ENCODE measurements at regions not wholly inside any gene's neighbourhood (a gene's known extent, or its start where the extent isn't known, plus 50 kb on each side); places are given as distances from the start of the nearest gene placed in this dataset.

DNA sequence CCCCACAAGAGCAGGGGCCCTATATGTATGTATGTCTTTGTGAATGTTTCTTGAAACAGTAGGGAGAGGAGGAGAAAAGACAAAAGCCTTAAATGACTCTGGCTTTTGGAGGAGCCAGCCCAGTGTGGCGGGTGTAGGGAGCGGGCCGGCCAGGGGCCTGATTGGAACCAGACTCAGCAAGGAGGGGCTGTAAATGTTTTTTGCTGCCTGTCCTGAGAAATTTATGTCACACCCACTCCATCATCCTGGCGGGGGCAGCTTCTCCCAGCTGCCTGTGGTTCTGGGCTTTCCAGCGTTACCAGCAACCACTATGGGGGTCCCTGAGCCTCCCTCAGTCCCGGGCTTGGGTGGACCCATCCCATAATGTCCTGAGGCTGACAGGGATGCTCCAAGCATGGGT lies 130.8 kb downstream of the PJA1 start:
- no peak overlapping the region for H3K4me3 ChIP-seq (ENCODE audit: low read depth, low read length)
- no peaks in the 10 kb centered on the region for H3K27me3 ChIP-seq (ENCODE audit: control insufficient read depth, insufficient read depth, low read length)
- TF ChIP-seq, protein P1, sequence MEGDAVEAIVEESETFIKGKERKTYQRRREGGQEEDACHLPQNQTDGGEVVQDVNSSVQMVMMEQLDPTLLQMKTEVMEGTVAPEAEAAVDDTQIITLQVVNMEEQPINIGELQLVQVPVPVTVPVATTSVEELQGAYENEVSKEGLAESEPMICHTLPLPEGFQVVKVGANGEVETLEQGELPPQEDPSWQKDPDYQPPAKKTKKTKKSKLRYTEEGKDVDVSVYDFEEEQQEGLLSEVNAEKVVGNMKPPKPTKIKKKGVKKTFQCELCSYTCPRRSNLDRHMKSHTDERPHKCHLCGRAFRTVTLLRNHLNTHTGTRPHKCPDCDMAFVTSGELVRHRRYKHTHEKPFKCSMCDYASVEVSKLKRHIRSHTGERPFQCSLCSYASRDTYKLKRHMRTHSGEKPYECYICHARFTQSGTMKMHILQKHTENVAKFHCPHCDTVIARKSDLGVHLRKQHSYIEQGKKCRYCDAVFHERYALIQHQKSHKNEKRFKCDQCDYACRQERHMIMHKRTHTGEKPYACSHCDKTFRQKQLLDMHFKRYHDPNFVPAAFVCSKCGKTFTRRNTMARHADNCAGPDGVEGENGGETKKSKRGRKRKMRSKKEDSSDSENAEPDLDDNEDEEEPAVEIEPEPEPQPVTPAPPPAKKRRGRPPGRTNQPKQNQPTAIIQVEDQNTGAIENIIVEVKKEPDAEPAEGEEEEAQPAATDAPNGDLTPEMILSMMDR (IDR thresholded peaks at IDR 0.05; ENCODE audit: insufficient read depth, low read length, poor library complexity, severe bottlenecking), result no peak
- no peak for DNase-seq (ENCODE audit: low read depth)
- H3K36me3 ChIP-seq (ENCODE audit: control insufficient read depth, insufficient read depth, low read length), result no peaks in the 10 kb centered on the region

DNA sequence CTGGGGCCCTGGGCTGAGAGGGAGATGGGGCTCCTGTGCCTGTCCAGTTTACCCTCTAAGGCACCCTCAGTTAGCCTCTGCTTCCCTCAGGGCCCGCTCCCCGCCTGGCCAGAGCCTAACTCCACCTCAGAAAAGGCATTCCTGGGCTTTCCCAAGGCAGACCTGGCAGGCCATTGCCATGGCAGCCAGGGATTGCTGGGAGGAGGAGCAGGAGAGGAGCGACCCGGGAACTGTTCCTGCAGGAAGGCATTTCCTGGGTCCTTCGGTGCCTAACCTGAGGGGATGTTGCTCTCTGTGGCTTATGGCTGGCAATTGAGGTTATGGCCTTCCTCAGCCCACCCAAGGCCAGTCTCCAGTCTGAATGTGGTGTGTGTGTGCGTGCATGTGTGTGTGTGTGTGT lies 131.3 kb downstream of the PJA1 start:
- TF ChIP-seq, protein P1 (IDR thresholded peaks at IDR 0.05; ENCODE audit: insufficient read depth, low read length, poor library complexity, severe bottlenecking), result no peak
- Histone ChIP-seq H3K4me3 (ENCODE audit: low read depth, low read length) (no peak overlapping the region), H3K36me3 (ENCODE audit: control insufficient read depth, insufficient read depth, low read length) (no peaks in the 10 kb centered on the region), H3K27me3 (ENCODE audit: control insufficient read depth, insufficient read depth, low read length) (no peaks in the 10 kb centered on the region)
- no peak for DNase-seq (ENCODE audit: low read depth)

DNA sequence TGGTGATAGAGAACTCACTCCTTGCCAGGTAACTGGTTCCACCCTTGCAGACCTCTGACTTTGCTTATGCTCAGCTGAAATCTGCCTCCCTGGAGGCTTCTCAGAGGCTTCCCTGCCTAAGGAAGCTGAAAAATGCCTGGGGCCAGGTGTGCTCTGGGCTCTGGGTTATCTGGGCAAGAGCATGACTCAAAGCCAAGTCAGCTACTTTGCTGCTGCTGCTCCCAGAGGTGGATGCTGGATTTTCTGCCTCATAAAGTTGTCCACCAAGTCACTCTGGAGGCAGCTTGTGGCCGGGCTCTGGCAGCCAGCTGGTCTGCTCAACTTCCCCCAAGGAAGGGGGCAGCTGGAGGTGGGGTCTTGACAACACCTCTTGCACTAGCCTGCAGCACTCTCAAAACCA lies 132.7 kb downstream of the PJA1 start:
- Histone ChIP-seq H3K27me3 (ENCODE audit: control insufficient read depth, insufficient read depth, low read length) (no peaks in the 10 kb centered on the region), H3K4me3 (ENCODE audit: low read depth, low read length) (no peak overlapping the region), H3K36me3 (ENCODE audit: control insufficient read depth, insufficient read depth, low read length) (no peaks in the 10 kb centered on the region)
- TF ChIP-seq, protein P1 (IDR thresholded peaks at IDR 0.05; ENCODE audit: insufficient read depth, low read length, poor library complexity, severe bottlenecking), result peak; percentile 14
- peak; percentile 59 for DNase-seq (ENCODE audit: low read depth)

- H3K4me3 ChIP-seq (ENCODE audit: low read depth, low read length), result no peak overlapping the region
- no peaks in the 10 kb centered on the region for H3K27me3 ChIP-seq (ENCODE audit: control insufficient read depth, insufficient read depth, low read length)
- TF ChIP-seq, protein P1 (IDR thresholded peaks at IDR 0.05; ENCODE audit: insufficient read depth, low read length, poor library complexity, severe bottlenecking), result no peak
- no peak for DNase-seq (ENCODE audit: low read depth)
- no peaks in the 10 kb centered on the region for H3K36me3 ChIP-seq (ENCODE audit: control insufficient read depth, insufficient read depth, low read length)
These were observed 133.3 kb downstream of the PJA1 start for GRCh38 chrX:69031971-69032391.

GRCh38 chrX:69031181-69031580 lies 134.1 kb downstream of the PJA1 start:
- TF ChIP-seq, protein P1 (IDR thresholded peaks at IDR 0.05; ENCODE audit: insufficient read depth, low read length, poor library complexity, severe bottlenecking), result peak; percentile 29
- Histone ChIP-seq H3K36me3 (ENCODE audit: control insufficient read depth, insufficient read depth, low read length) (no peaks in the 10 kb centered on the region), H3K27me3 (ENCODE audit: control insufficient read depth, insufficient read depth, low read length) (no peaks in the 10 kb centered on the region), H3K4me3 (ENCODE audit: low read depth, low read length) (no peak overlapping the region)
- no peak for DNase-seq (ENCODE audit: low read depth)

DNA sequence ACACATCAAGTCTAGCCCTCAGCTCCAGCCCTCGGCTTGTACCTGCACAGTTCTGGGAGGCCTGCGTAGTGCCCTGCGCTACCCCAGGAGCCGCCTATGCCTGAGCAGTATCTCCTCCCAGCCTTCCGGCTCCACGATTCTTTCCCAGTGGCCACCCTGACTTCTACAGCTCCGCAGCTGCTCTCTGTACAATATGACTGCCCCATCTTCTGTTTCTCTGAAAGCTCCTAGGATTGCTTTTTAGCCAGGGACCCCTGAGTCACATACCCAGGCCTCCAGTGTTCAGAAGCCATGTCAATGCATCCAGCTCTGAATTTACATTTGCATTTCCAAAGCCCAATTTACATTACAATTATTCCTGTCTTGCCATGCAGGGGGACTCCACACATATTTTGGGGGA lies 135.5 kb downstream of the PJA1 start:
- TF ChIP-seq, protein P1 (IDR thresholded peaks at IDR 0.05; ENCODE audit: insufficient read depth, low read length, poor library complexity, severe bottlenecking), result no peak

More for the DNA sequence above, 135.5 kb downstream of the PJA1 start:
- H3K4me3 ChIP-seq (ENCODE audit: low read depth, low read length), result no peak overlapping the region
- H3K27me3 ChIP-seq (ENCODE audit: control insufficient read depth, insufficient read depth, low read length), result no peaks in the 10 kb centered on the region
- no peak for DNase-seq (ENCODE audit: low read depth)
- H3K36me3 ChIP-seq (ENCODE audit: control insufficient read depth, insufficient read depth, low read length), result no peaks in the 10 kb centered on the region
